ENCODE measurements at regions not wholly inside any gene's neighbourhood (a gene's known extent, or its start where the extent isn't known, plus 50 kb on each side); places are given as distances from the start of the nearest gene placed in this dataset.

DNA sequence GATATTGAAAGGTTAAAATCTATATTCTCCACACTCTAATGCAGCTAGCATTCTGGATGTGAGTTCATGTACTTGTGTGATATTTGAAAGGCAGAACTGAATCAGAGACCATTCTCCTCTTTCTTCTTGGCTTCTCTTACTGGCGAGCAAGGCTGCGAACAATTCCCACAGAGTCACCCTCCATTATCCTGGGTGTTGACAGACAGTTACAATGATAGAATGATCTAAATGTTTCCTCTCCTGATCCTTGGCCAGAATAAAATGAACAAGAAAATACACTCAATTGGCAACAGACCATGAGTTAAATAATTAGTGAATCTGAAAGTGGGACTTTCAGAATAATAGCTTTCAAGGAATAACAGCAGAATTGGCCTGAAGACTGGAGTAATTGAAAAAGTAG is 342.8 kb downstream of the RAPGEF2 start:
- DNase-seq (ENCODE audit: low read depth) = no peak

DNA sequence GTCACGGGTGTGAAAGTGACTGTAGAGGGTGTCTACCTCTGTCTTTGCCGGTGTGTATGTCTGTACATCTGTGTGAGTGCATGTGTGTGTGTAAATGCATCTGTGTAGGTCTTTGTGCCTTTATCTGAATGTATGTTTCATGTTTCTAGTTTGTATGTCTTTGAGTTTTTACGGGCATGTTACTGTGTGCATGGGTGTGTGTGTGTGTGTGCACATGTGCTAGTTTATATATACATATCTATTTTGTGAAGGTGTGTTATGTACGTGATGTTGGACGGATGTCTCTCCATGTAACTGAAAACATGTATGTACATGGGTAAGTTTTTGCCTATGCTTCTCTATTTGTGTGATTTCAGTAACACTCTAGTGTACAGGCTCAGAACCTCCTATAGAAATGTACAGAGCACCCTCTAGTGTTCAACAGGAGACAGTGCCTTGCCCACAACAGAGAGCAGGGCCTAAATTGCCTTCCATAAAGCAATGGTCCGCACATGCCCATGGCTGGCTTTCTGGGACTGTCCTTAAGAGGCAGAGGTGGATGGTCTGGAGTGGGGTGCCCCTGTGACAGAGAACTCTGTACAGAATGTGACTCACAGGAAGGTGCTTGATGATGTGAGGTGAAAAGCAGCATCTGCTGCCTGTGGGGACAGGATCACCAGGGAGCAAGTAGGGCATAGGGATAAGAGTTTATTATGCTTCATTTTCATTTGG is 343.5 kb downstream of the RAPGEF2 start:
- peak; percentile 72 for DNase-seq (ENCODE audit: low read depth)

DNA sequence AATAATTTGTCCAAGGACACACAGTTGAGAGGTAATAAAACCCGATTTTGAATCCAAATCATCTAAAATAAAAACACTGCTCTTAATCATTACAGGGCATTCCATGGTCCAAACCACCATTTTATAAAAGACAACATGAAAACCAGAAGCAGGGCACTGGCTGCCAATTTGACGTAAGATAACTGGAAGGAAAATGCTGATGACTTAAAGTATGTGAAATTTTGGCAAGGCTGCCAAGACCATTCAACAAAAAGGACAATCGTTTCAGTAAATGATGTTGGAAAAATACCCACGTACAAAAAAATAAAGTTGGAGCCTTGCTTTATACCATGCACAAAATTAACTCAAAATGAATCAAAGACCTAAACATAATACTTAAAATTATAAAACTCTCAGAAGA is 344.4 kb downstream of the RAPGEF2 start:
- peak; percentile 10 for DNase-seq (ENCODE audit: low read depth)

DNA sequence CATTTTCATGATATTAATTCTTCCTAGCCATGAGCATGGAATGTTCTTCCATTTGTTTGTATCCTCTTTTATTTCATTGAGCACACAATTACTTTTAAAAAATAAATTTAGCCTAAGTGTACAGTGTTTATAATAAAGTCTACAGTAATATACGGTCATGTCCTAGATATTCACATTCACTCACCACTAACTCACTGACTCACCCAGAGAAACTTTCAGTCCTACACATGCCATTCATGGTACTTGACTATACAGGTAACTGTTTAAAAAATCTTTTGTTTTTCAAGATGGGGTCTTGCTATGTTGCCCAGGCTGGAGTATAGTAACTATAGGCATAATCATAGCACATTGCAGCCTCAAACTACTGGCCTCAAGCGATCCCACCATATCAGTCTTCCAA is 348.1 kb downstream of the RAPGEF2 start:
- no peak for DNase-seq (ENCODE audit: low read depth)

DNA sequence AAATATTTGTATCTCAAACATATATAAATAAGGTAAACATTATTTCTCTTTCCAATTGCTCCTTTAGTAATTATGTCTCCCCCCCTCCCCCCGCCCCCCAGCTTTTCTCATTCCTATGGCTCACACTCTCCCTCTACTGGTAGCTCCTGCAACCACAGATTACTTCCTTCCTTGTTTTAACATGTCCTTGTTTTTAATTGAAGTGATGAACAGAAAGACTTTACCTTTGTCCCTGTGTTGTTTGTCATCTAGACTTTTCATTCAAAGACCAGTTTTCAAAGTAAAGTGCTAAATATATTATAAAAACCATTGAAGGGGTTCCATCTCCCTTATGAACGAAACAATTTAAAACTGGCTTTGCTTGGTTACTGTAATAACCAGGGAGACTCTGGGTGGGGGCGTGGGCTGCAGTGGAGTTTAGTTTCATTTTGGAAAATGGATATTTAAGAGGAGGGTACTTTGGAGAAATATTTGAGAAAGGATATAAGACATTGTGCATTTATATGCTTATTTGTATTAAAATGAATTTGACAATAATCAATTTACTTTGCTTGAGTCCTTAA is 352.9 kb downstream of the RAPGEF2 start:
- DNase-seq (ENCODE audit: low read depth) = peak; percentile 10

- DNase-seq (ENCODE audit: low read depth) = no peak
Measured at GRCh38 chr4:159460371-159460770, 357.5 kb downstream of the RAPGEF2 start.

GRCh38 chr4:159463235-159463634 is 360.4 kb downstream of the RAPGEF2 start:
- DNase-seq (ENCODE audit: low read depth) = no peak

DNA sequence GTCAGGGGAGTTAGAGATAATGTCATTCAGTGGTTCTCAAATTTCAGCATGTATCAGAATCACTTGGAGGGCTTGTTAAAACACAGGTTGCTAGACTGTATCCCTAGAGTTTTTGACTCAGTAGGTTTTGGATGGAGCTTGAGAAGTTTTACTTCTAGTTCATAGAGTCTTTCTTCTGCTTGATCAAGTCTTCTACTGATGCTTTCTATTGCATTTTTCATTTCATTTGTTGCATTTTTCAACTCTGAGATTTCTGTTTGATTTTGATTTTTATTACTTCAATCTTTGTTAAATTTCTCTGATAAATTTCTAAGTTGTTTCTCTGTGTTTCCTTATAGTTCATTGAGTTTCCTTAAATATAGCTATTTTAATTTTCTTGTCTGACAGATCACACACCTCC is 361.4 kb downstream of the RAPGEF2 start:
- DNase-seq (ENCODE audit: low read depth) = no peak

GRCh38 chr4:159476886-159477285 is 374.0 kb downstream of the RAPGEF2 start:
- no peak for DNase-seq (ENCODE audit: low read depth)

GRCh38 chr4:159480826-159481225 is 377.9 kb downstream of the RAPGEF2 start:
- no peak for DNase-seq (ENCODE audit: low read depth)

- no peak for DNase-seq (ENCODE audit: low read depth)
Measured at GRCh38 chr4:159481936-159482335, 379.1 kb downstream of the RAPGEF2 start.

GRCh38 chr4:159483110-159483781 is 380.4 kb downstream of the RAPGEF2 start:
- no peak for DNase-seq (ENCODE audit: low read depth)

- DNase-seq (ENCODE audit: low read depth) = no peak
Measured at GRCh38 chr4:159483782-159484741, 381.2 kb downstream of the RAPGEF2 start.

GRCh38 chr4:159484864-159485263 is 382.0 kb downstream of the RAPGEF2 start:
- no peak for DNase-seq (ENCODE audit: low read depth)

DNA sequence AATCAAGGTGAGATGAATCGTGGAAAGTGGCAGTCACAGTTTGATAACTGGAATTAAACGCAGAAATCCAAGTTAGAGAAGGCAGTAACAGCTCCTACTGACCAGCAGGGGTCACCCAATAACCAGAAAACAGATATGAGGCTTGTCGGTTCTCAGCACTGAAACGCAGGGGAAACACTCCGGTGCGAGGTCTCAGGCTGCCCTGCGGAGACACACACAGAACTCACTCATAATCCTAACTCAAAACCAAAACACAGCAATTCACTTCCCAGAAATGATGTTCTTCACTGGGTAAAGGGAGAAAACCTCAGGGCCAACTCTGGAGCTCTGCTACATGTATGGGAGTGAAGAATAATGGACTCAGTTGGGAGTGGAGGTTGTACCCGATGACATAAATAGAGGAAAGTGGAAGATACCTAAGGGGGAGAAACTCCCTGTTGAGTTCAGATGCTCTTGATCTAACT is 384.4 kb downstream of the RAPGEF2 start:
- peak; percentile 60 for DNase-seq (ENCODE audit: low read depth)

DNA sequence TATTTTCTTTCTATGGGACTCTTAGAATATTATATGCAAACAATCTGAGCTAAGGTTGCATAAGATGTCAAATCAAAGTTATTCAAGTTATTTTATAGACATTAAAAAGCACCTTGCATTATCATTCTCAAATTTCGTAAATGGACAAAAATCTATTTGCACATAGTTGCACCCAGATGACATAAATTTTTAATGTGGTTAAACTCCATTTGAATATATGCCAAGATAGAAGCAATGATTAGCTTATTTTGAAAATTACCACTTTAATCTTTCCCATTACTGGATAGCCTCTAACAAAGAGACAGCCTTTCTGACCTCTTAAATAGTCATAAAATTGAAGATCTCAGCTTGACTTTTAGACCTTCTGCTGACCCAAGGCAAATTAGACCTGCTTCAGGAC is 386.8 kb downstream of the RAPGEF2 start:
- no peak for DNase-seq (ENCODE audit: low read depth)

GRCh38 chr4:159495515-159496236 is 392.8 kb downstream of the RAPGEF2 start:
- DNase-seq (ENCODE audit: low read depth) = no peak

- DNase-seq (ENCODE audit: low read depth) = no peak
Measured at GRCh38 chr4:159496248-159496647, 393.4 kb downstream of the RAPGEF2 start.

- DNase-seq (ENCODE audit: low read depth) = no peak
Measured at GRCh38 chr4:159497936-159498335, 395.1 kb downstream of the RAPGEF2 start.

DNA sequence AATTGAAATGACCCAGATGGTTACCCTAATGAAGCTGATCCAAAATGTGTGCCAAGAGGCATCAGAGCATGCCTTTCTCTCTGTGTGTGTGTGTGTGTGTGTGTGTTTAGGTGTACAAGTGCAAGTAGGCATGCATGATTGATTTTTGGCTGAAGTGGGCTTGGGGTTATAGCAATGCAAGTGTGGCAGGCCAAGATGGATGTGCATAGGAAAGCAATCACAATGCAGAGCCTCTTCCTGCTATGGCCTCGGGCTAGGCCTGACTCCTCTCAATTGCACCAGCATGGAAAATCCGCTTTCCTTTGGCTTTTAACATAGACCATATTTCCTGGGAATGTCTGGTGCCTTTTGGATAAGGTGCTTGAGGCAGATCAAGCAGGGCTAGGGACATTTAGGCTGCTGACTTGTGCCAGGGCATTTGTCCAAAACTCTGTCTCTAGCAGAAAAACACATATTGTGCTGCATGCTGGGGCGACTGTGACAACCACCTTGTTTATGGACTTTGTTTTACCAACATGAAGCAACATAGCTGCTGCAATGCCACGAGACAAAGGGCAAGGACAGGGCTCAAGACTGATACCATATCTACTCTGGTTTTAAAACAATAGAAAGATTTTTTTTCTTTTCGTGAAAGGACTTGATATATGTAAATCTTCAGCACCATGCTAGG is 395.7 kb downstream of the RAPGEF2 start:
- no peak for DNase-seq (ENCODE audit: low read depth)

DNA sequence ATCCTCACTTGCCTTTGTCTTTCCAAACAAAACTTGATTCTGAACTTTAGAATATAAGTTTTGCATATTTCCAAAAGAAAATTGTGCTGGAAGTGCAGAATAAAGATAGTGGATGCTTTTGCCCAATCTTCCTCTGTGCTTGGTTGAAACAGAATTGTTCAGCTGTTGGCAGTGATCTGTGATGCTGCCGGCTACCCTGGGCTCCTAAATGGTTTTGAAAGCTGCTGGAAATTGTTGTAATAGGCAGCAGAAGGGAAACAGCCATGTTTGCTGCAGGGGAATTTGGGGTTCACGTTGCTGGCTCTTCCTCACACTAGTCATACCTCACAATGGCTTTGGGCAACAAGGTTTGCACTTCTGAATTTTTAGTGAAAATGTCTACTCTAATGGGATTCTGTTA is 398.0 kb downstream of the RAPGEF2 start:
- DNase-seq (ENCODE audit: low read depth) = no peak
